ENCODE measurements at regions not wholly inside any gene's neighbourhood (a gene's known extent, or its start where the extent isn't known, plus 50 kb on each side); places are given as distances from the start of the nearest gene placed in this dataset.

DNA sequence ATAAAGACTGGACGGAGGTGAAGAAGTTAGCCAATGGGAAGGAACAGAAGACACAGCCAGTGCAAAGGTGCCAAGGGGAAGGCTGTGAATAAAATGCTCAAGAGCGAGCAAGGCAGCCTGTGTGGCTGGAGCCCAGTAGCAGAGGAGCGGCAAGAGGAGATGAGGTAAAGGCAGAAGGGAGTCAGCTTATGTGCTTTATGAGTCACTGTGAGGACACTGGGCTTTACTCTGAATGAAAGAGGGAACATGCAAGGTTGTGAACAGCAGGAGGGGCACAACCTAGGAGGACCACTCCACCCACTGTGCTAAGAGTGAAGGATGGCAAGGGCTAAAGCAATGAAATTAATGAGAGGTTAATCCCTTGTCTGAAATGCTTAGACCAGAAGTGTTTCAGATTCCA lies 129.0 kb upstream of the ODAD2 start:
- Histone ChIP-seq H3K27ac (ENCODE audit: low read depth, low read length) (no peak overlapping the region), H3K9me3 (ENCODE audit: insufficient read depth, low read length) (no peaks in the 10 kb centered on the region), H3K4me2 (ENCODE audit: low read depth, low read length, poor library complexity, severe bottlenecking) (no peak overlapping the region), H3K36me3 (ENCODE audit: low read length) (no peaks in the 10 kb centered on the region), H4K20me1 (ENCODE audit: low read depth, low read length) (no peaks in the 10 kb centered on the region), H3K4me3 (ENCODE audit: insufficient read depth, low read length, poor library complexity, severe bottlenecking) (no peak overlapping the region), H3K79me2 (ENCODE audit: insufficient read depth, low read length) (no peaks in the 10 kb centered on the region), H3F3A (ENCODE audit: insufficient read depth) (no peaks in the 10 kb centered on the region), H2AFZ (ENCODE audit: low read depth, low read length, severe bottlenecking) (no peak overlapping the region), H3K27me3 (ENCODE audit: low read length) (no peaks in the 10 kb centered on the region), H3K9ac (ENCODE audit: low read length) (no peak overlapping the region), H3K9me2 (replicated peaks; ENCODE audit: insufficient read depth, low read length) (no peaks in the 10 kb centered on the region)
- TF ChIP-seq, protein P1, sequence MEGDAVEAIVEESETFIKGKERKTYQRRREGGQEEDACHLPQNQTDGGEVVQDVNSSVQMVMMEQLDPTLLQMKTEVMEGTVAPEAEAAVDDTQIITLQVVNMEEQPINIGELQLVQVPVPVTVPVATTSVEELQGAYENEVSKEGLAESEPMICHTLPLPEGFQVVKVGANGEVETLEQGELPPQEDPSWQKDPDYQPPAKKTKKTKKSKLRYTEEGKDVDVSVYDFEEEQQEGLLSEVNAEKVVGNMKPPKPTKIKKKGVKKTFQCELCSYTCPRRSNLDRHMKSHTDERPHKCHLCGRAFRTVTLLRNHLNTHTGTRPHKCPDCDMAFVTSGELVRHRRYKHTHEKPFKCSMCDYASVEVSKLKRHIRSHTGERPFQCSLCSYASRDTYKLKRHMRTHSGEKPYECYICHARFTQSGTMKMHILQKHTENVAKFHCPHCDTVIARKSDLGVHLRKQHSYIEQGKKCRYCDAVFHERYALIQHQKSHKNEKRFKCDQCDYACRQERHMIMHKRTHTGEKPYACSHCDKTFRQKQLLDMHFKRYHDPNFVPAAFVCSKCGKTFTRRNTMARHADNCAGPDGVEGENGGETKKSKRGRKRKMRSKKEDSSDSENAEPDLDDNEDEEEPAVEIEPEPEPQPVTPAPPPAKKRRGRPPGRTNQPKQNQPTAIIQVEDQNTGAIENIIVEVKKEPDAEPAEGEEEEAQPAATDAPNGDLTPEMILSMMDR (IDR thresholded peaks at IDR 0.05; ENCODE audit: insufficient read depth, low read length, poor library complexity, severe bottlenecking): no peak
- TF ChIP-seq EZH2phosphoT487 (conservative IDR thresholded peaks at IDR 0.05; ENCODE audit: low read length): no peak

GRCh38 chr10:28125701-28126100 lies 126.8 kb upstream of the ODAD2 start:
- H3K27me3 ChIP-seq (ENCODE audit: low read length): no peaks in the 10 kb centered on the region
- no peak overlapping the region for H3K4me3 ChIP-seq (ENCODE audit: insufficient read depth, low read length, poor library complexity, severe bottlenecking)
- TF ChIP-seq, protein P1 (IDR thresholded peaks at IDR 0.05; ENCODE audit: insufficient read depth, low read length, poor library complexity, severe bottlenecking): no peak
- TF ChIP-seq EZH2phosphoT487 (conservative IDR thresholded peaks at IDR 0.05; ENCODE audit: low read length): no peak
- H4K20me1 ChIP-seq (ENCODE audit: low read depth, low read length): no peaks in the 10 kb centered on the region
- no peaks in the 10 kb centered on the region for H3K79me2 ChIP-seq (ENCODE audit: insufficient read depth, low read length)
- no peak overlapping the region for H3K27ac ChIP-seq (ENCODE audit: low read depth, low read length)
- H3K9ac ChIP-seq (ENCODE audit: low read length): no peak overlapping the region
- H3K9me3 ChIP-seq (ENCODE audit: insufficient read depth, low read length): no peaks in the 10 kb centered on the region
- no peak overlapping the region for H3K4me2 ChIP-seq (ENCODE audit: low read depth, low read length, poor library complexity, severe bottlenecking)
- no peaks in the 10 kb centered on the region for H3F3A ChIP-seq (ENCODE audit: insufficient read depth)
- no peak overlapping the region for H2AFZ ChIP-seq (ENCODE audit: low read depth, low read length, severe bottlenecking)
- no peaks in the 10 kb centered on the region for H3K36me3 ChIP-seq (ENCODE audit: low read length)
- H3K9me2 ChIP-seq (replicated peaks; ENCODE audit: insufficient read depth, low read length): no peaks in the 10 kb centered on the region

GRCh38 chr10:28120795-28121194 lies 121.9 kb upstream of the ODAD2 start:
- TF ChIP-seq, protein P1 (IDR thresholded peaks at IDR 0.05; ENCODE audit: insufficient read depth, low read length, poor library complexity, severe bottlenecking): no peak
- no peak for TF ChIP-seq EZH2phosphoT487 (conservative IDR thresholded peaks at IDR 0.05; ENCODE audit: low read length)
- Histone ChIP-seq H3K9ac (ENCODE audit: low read length) (no peak overlapping the region), H3K79me2 (ENCODE audit: insufficient read depth, low read length) (no peaks in the 10 kb centered on the region), H3K27ac (ENCODE audit: low read depth, low read length) (no peak overlapping the region), H3K27me3 (ENCODE audit: low read length) (no peaks in the 10 kb centered on the region), H2AFZ (ENCODE audit: low read depth, low read length, severe bottlenecking) (no peak overlapping the region), H3K36me3 (ENCODE audit: low read length) (no peaks in the 10 kb centered on the region), H3K4me2 (ENCODE audit: low read depth, low read length, poor library complexity, severe bottlenecking) (no peak overlapping the region), H4K20me1 (ENCODE audit: low read depth, low read length) (no peaks in the 10 kb centered on the region), H3K4me3 (ENCODE audit: insufficient read depth, low read length, poor library complexity, severe bottlenecking) (no peak overlapping the region), H3K9me2 (replicated peaks; ENCODE audit: insufficient read depth, low read length) (no peaks in the 10 kb centered on the region), H3K9me3 (ENCODE audit: insufficient read depth, low read length) (no peaks in the 10 kb centered on the region), H3F3A (ENCODE audit: insufficient read depth) (no peaks in the 10 kb centered on the region)
